HepG2 (cell line): ENCODE measurements at regions not wholly inside any gene's neighbourhood (a gene's known extent, or its start where the extent isn't known, plus 50 kb on each side); places are given as distances from the start of the nearest gene placed in this dataset.

Experiments used
- ATAC-seq: fragments of 200-7000 bp; cut with Tn5 transposase; 3 replicates; pipeline ENCODE4 v1.9.1; 2020; ENCODE audit warnings: mild to moderate bottlenecking, moderate library complexity
- BruUV-seq: library from RNA; stranded (reverse); fragments of 400-500 nt; replicated peaks from 2 replicates; lab custom pipeline; 2021; lab: Mats Ljungman, UMichigan
- CTCF ChIA-PET: fragments of 300-600 bp; formaldehyde crosslinking; extraction: SDS; loops from one replicate; lab custom pipeline; 2021; ENCODE audit warnings: low total read pairs, inconsistent platforms, low intra/inter-chr PET ratio; lab: Yijun Ruan, JAX
- POLR2A ChIA-PET: fragments of 350-600 bp; sonication (Branson Sonifier 250); formaldehyde crosslinking; loops from one replicate; lab custom pipeline; 2020; ENCODE audit warnings: antibody characterized with exemption, inconsistent platforms; lab: Yijun Ruan, JAX
- DNase-seq: peaks from one replicate; pipeline ENCODE4 v3.0.0-alpha.2; 2015; ENCODE audit warnings: low spot score
- FAIRE-seq: peaks from 3 replicates; lab custom pipeline; 2011; peaks lifted over from hg19 to GRCh38; lab: Jason Lieb, UNC
- H2AFZ ChIP-seq: one replicate; pipeline ENCODE4 v1.6.1; 2011; ENCODE audit warnings: low read length, inconsistent platforms
- H3K27ac ChIP-seq: fragments of 300-600 bp; 3 replicates; pipeline ENCODE4 v1.8.0; 2011; ENCODE audit warnings: mixed run types, mild to moderate bottlenecking, mixed read lengths, low read length, inconsistent platforms; ENCODE audit not compliant: insufficient read depth; ENCODE audit errors: extremely low read length
- H3K27me3 ChIP-seq, 2 experiments: fragments of 200-600 bp in 1 of 2; 2 replicates in 1 of 2; 3 replicates in 1 of 2; pipeline versions ENCODE4 v1.6.0 to v1.8.0; 2011; ENCODE audit warnings: low read length in 2 of 2, mild to moderate bottlenecking in 2 of 2, moderate library complexity in 2 of 2, inconsistent platforms in 1 of 2; ENCODE audit not compliant: insufficient read depth in 2 of 2, control insufficient read depth in 1 of 2
- H3K36me3 ChIP-seq, 2 experiments: fragments of 200-600 bp in 1 of 2; replicated peaks in 1 of 2; 2 replicates in 1 of 2; 3 replicates in 1 of 2; pipeline versions ENCODE4 v1.5.1 to v1.8.0; 2011; ENCODE audit warnings: low read length in 2 of 2, inconsistent platforms in 1 of 2; ENCODE audit not compliant: insufficient read depth in 2 of 2, control insufficient read depth in 1 of 2
- H3K4me1 ChIP-seq: 2 replicates; pipeline ENCODE4 v1.5.1; 2012; ENCODE audit warnings: low read length, inconsistent platforms; ENCODE audit not compliant: insufficient read depth
- H3K4me2 ChIP-seq: 2 replicates; pipeline ENCODE4 v1.6.0; 2011; ENCODE audit warnings: low read depth, low read length, inconsistent platforms
- H3K4me3 ChIP-seq, 3 experiments: fragments of 200-600 bp in 1 of 3; sonication (generic), shearing (Covaris generic) in 1 of 3; replicated peaks in 1 of 3; 2 replicates each; pipeline ENCODE4 v1.5.1; 2011 to 2016; ENCODE audit warnings: low read length in 3 of 3, inconsistent platforms in 2 of 3, low read depth in 2 of 3, mild to moderate bottlenecking in 2 of 3, control low read depth in 1 of 3, mixed read lengths in 1 of 3; ENCODE audit not compliant: insufficient read depth in 1 of 3
- H3K79me2 ChIP-seq: one replicate; pipeline ENCODE4 v1.6.1; 2011; ENCODE audit warnings: low read length, inconsistent platforms; ENCODE audit not compliant: insufficient read depth
- H3K9ac ChIP-seq: 2 replicates; pipeline ENCODE4 v1.6.0; 2011; ENCODE audit warnings: mild to moderate bottlenecking, low read depth, low read length, inconsistent platforms; ENCODE audit not compliant: insufficient read depth
- H3K9me3 ChIP-seq: 2 replicates; pipeline ENCODE4 v1.5.1; 2012; ENCODE audit warnings: mild to moderate bottlenecking, low read length
- H4K20me1 ChIP-seq: 2 replicates; pipeline ENCODE4 v1.6.0; 2011; ENCODE audit warnings: inconsistent platforms, mild to moderate bottlenecking, low read length, moderate library complexity; ENCODE audit not compliant: insufficient read depth
- EEA1 ChIP-seq: sonication (generic); formaldehyde crosslinking; IDR thresholded peaks from 2 replicates; pipeline ENCODE4 v1.5.1; 2020; ENCODE audit warnings: mild to moderate bottlenecking, missing genetic modification reagents, borderline replicate concordance
- FIP1L1 ChIP-seq: fragments of 200-400 bp; formaldehyde crosslinking; IDR thresholded peaks from 2 replicates; pipeline ENCODE4 v1.6.1; 2018; ENCODE audit warnings: low read depth, mild to moderate bottlenecking, low read length, moderate library complexity, borderline replicate concordance; ENCODE audit not compliant: insufficient read depth
- GMEB2 ChIP-seq: IDR thresholded peaks from 2 replicates; pipeline ENCODE4 v1.6.1; 2016; ENCODE audit warnings: missing biosample characterization, missing genetic modification reagents, low read depth
- GRHL1 ChIP-seq: sonication (generic); formaldehyde crosslinking; conservative IDR thresholded peaks from 2 replicates; pipeline ENCODE4 v1.8.0; 2022; ENCODE audit warnings: missing genetic modification reagents
- NFE2 ChIP-seq: sonication (generic); formaldehyde crosslinking; IDR thresholded peaks from 2 replicates; pipeline ENCODE4 v1.4.0; 2020; ENCODE audit warnings: missing genetic modification reagents
- PAX8 ChIP-seq: sonication (generic); formaldehyde crosslinking; IDR thresholded peaks from 2 replicates; pipeline ENCODE4 v1.8.0; 2022; ENCODE audit warnings: mild to moderate bottlenecking, missing genetic modification reagents, borderline replicate concordance
- TBL1XR1 ChIP-seq: fragments of 150-350 bp; IDR thresholded peaks from 2 replicates; pipeline ENCODE4 v1.6.1; 2014; ENCODE audit warnings: borderline replicate concordance, low read length; ENCODE audit not compliant: partially characterized antibody
- ZNF414 ChIP-seq: sonication (generic); formaldehyde crosslinking; IDR thresholded peaks from 2 replicates; pipeline ENCODE4 v1.5.0; 2020; ENCODE audit warnings: missing genetic modification reagents
- ZNF501 ChIP-seq: sonication (generic); formaldehyde crosslinking; IDR thresholded peaks from 2 replicates; pipeline ENCODE4 v1.5.1; 2020; ENCODE audit warnings: mild to moderate bottlenecking, moderate library complexity, missing genetic modification reagents
- WGBS: methylation state at CpG from one replicate; pipeline ENCODE4 v1.1.6; 2017; ENCODE audit warnings: low lambda C conversion rate; 5-methylcytosine and 5-hydroxymethylcytosine counted together
- in situ Hi-C: cut with HindIII; loops from 2 replicates; pipeline ENCODE4 v1.10.0; 2017; ENCODE audit warnings: low pct_unique_long_range_greater_than_20kb; ENCODE audit not compliant: extremely low pct_ligation_motif_present
- intact Hi-C: fragments of 100-400 bp; cut with micrococcal nuclease; formaldehyde crosslinking; loops from one replicate; pipeline ENCODE4 v1.10.0; 2022; ENCODE audit not compliant: unreplicated experiment

- intact Hi-C loops, result no loop called here
- ChIA-PET CTCF (no interaction called here), POLR2A (no interaction called here)
- no peaks in the 10 kb centered on the region for H3K4me1 ChIP-seq
- no peak overlapping the region for H3K27ac ChIP-seq
- no peak overlapping the region for H3K4me3 ChIP-seq
- no peak for TF ChIP-seq TBL1XR1
- no peak for TF ChIP-seq GMEB2 (CRISPR knock-in tag)
- no peak for TF ChIP-seq GRHL1 (CRISPR knock-in tag)
- TF ChIP-seq NFE2 (CRISPR knock-in tag), result no peak
- TF ChIP-seq EEA1, result no peak
- no peak for TF ChIP-seq ZNF501
- no peak for TF ChIP-seq FIP1L1
- no peak for TF ChIP-seq ZNF414 (CRISPR knock-in tag)
- TF ChIP-seq PAX8 (CRISPR knock-in tag), result no peak
- WGBS, result 53% methylated on average over 1 of the region's 1 CpG
- no peaks in the 10 kb centered on the region for H4K20me1 ChIP-seq
- H3K27me3 ChIP-seq, result no peaks in the 10 kb centered on the region
- no peaks in the 10 kb centered on the region for H3K36me3 ChIP-seq
- BruUV-seq, result no TSS peak
- in situ Hi-C loops, result no loop called here
- FAIRE-seq (no peak), DNase-seq (no peak), ATAC-seq (no peak)
- H3K9me3 ChIP-seq, result no peaks in the 10 kb centered on the region
- no peak overlapping the region for H2AFZ ChIP-seq
- H3K79me2 ChIP-seq, result no peaks in the 10 kb centered on the region
- H3K4me2 ChIP-seq, result no peak overlapping the region
- H3K9ac ChIP-seq, result no peak overlapping the region
These were observed 237.4 kb downstream of the RNF144A start for GRCh38 chr2:7154656-7155055.
